Ovary (tissue), 7 donors: ENCODE measurements at regions not wholly inside any gene's neighbourhood (a gene's known extent, or its start where the extent isn't known, plus 50 kb on each side); places are given as distances from the start of the nearest gene placed in this dataset.
A peak's percentile ranks its signal among the peaks of the same experiment; 100 is the strongest.

Source experiments
- DNase-seq, 5 donors: peaks; one replicate each; pipeline ENCODE4 v3.0.0-alpha.2; 2019 to 2020
- H3K27ac ChIP-seq, 2 donors: fragments of 200-600 bp; one replicate each; pipeline versions ENCODE4 v1.5.1 to v1.8.0; 2019 to 2022
- H3K27me3 ChIP-seq: fragments of 200-600 bp; one replicate; pipeline ENCODE4 v1.8.0; 2022
- H3K36me3 ChIP-seq: fragments of 200-600 bp; sonication (generic); one replicate; pipeline ENCODE4 v1.5.1; 2019
- H3K4me1 ChIP-seq: one replicate; pipeline ENCODE4 v1.8.1; 2013; ENCODE audit warnings: mild to moderate bottlenecking, moderate library complexity; ENCODE audit not compliant: insufficient read depth
- H3K4me3 ChIP-seq: fragments of 200-600 bp; sonication (generic); one replicate; pipeline ENCODE4 v1.5.1; 2017
- H3K9me3 ChIP-seq, 2 donors: fragments of 200-600 bp in 1 of 2; sonication (generic) in 1 of 2; one replicate each; pipeline versions ENCODE4 v1.5.1 to v1.8.1; 2013 to 2019; ENCODE audit warnings: mild to moderate bottlenecking in 1 of 2, moderate library complexity in 1 of 2
- EP300 ChIP-seq: sonication (generic); formaldehyde crosslinking; IDR thresholded peaks from one replicate; pipeline ENCODE4 v1.6.1; 2017; ENCODE audit warnings: antibody characterized with exemption
- POLR2A ChIP-seq: fragments of 450-650 bp; IDR thresholded peaks from one replicate; pipeline ENCODE4 v1.6.1; 2017; ENCODE audit warnings: antibody characterized with exemption, mild to moderate bottlenecking, moderate library complexity
- WGBS, 3 donors: extraction: QIAGEN DNeasy Blood & Tissue Kit in 1 of 3; methylation state at CpG; one replicate each; pipeline versions ENCODE4 v1.1.5 to v1.1.7; 2013 to 2017; 5-methylcytosine and 5-hydroxymethylcytosine counted together
- intact Hi-C, 4 donors: fragments of 100-400 bp; cut with DNase I; formaldehyde crosslinking; loops; one replicate each; pipeline versions ENCODE4 v1.11.0 to v1.15.1; 2022 to 2023
- TF ChIP-seq, protein P1 (sequence below), 3 donors: fragments of 450-650 bp in 2 of 3; fragments of 200-600 bp in 1 of 3; IDR thresholded peaks; one replicate each; pipeline versions ENCODE4 v1.5.1 to v1.8.0; 2016 to 2022; ENCODE audit warnings: antibody characterized with exemption in 3 of 3, mild to moderate bottlenecking in 1 of 3
- donor health status: DM: no; HTN: no; CAD: no; lungs with moderate emphysema.
- donor health status: DM: no; HTN: no; CAD: no.
- donor health status: Bipolar disorder and iron deficiency.
- donor health status: DM: no; HTN: no; CAD: no.
- donor health status: DM: yes; HTN: yes; CAD: no.

- H3K4me1 ChIP-seq, result peaks cover 9% of the 10 kb centered on the region
- TF ChIP-seq, protein P1, sequence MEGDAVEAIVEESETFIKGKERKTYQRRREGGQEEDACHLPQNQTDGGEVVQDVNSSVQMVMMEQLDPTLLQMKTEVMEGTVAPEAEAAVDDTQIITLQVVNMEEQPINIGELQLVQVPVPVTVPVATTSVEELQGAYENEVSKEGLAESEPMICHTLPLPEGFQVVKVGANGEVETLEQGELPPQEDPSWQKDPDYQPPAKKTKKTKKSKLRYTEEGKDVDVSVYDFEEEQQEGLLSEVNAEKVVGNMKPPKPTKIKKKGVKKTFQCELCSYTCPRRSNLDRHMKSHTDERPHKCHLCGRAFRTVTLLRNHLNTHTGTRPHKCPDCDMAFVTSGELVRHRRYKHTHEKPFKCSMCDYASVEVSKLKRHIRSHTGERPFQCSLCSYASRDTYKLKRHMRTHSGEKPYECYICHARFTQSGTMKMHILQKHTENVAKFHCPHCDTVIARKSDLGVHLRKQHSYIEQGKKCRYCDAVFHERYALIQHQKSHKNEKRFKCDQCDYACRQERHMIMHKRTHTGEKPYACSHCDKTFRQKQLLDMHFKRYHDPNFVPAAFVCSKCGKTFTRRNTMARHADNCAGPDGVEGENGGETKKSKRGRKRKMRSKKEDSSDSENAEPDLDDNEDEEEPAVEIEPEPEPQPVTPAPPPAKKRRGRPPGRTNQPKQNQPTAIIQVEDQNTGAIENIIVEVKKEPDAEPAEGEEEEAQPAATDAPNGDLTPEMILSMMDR (IDR thresholded peaks at IDR 0.05), result no peak
- no peak overlapping the region for H3K27ac ChIP-seq
- H3K4me3 ChIP-seq, result no peak overlapping the region
- intact Hi-C loops, result no loop called here
- WGBS, 3 donors, result 84 to 90% (median 87%) methylated on average over 11 of the region's 11 CpGs
- no peaks in the 10 kb centered on the region for H3K27me3 ChIP-seq
- H3K9me3 ChIP-seq, result no peaks in the 10 kb centered on the region
- DNase-seq, result peak in 3 of 5 donors; percentile 21 to 33 (median 29)
- no peaks in the 10 kb centered on the region for H3K36me3 ChIP-seq
Observed at GRCh38 chr14:104321802-104322130, 183.4 kb downstream of the KIF26A start.

- no peaks in the 10 kb centered on the region for H3K36me3 ChIP-seq
- H3K27me3 ChIP-seq, result no peaks in the 10 kb centered on the region
- WGBS, 3 donors, result 75 to 81% (median 78%) methylated on average over 28 of the region's 28 CpGs
- peaks cover 9% of the 10 kb centered on the region for H3K4me1 ChIP-seq
- no peaks in the 10 kb centered on the region for H3K9me3 ChIP-seq
- TF ChIP-seq EP300 (no peak), POLR2A (no peak)
- TF ChIP-seq, protein P1 (IDR thresholded peaks at IDR 0.05), result no peak
- no peak overlapping the region for H3K4me3 ChIP-seq
- intact Hi-C loops, result no loop called here
- H3K27ac ChIP-seq, result no peak overlapping the region
- DNase-seq, result peak in 1 of 5 donors; percentile 23
Observed at GRCh38 chr14:104322531-104323366, 184.4 kb downstream of the KIF26A start.

GRCh38 chr14:104323551-104324175, 185.3 kb downstream of the KIF26A start:
- peak in 2 of 5 donors; percentile 8 to 24 for DNase-seq

DNA sequence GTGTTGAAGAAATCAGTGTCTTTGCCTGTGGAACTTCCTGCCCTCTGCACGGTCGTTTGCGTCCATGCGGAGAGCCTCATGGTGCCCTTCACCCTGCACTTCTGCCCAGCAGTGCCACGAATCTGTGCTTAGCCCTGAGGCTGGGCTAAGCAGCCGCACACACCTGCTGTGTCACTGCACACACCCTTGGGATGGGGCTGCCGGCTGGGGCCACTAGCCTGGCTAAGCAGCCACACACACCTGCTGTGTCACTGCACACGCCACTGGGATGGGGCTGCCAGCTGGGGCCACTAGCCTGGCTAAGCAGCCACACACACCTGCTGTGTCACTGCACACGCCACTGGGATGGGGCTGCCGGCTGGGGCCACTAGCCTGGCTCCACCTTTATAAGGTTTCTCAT, 188.5 kb downstream of the KIF26A start:
- no peaks in the 10 kb centered on the region for H3K27me3 ChIP-seq
- whole genome bisulfite sequencing, 3 donors, result 79 to 84% (median 80%) methylated on average over 10 of the region's 10 CpGs

More at GRCh38 chr14:104323551-104324175, 185.3 kb downstream of the KIF26A start:
- peaks cover 10% of the 10 kb centered on the region for H3K4me1 ChIP-seq
- H3K4me3 ChIP-seq, result no peak overlapping the region
- TF ChIP-seq EP300, result no peak
- TF ChIP-seq, protein P1 (IDR thresholded peaks at IDR 0.05), result no peak
- no peak for TF ChIP-seq POLR2A
- intact Hi-C loops, result no loop called here
- no peaks in the 10 kb centered on the region for H3K9me3 ChIP-seq
- H3K27me3 ChIP-seq, result no peaks in the 10 kb centered on the region
- no peak overlapping the region for H3K27ac ChIP-seq
- WGBS, 3 donors, result 86 to 88% (median 86%) methylated on average over 15 of the region's 15 CpGs
- H3K36me3 ChIP-seq, result no peaks in the 10 kb centered on the region

More for the DNA sequence above, 188.5 kb downstream of the KIF26A start:
- H3K36me3 ChIP-seq, result no peaks in the 10 kb centered on the region
- H3K27ac ChIP-seq, result no peak overlapping the region
- H3K9me3 ChIP-seq, result no peaks in the 10 kb centered on the region
- TF ChIP-seq, protein P1 (IDR thresholded peaks at IDR 0.05), result no peak
- TF ChIP-seq POLR2A (no peak), EP300 (no peak)
- no peak overlapping the region for H3K4me3 ChIP-seq
- peaks cover 2% of the 10 kb centered on the region for H3K4me1 ChIP-seq
- DNase-seq, result peak in 1 of 5 donors; percentile 15
- intact Hi-C loops, result no loop called here
